PFSK-1 (cell line): ENCODE measurements at regions not wholly inside any gene's neighbourhood (a gene's known extent, or its start where the extent isn't known, plus 50 kb on each side); places are given as distances from the start of the nearest gene placed in this dataset.

Source experiments
- FOXP2 ChIP-seq: optimal IDR thresholded peaks from 2 replicates; pipeline ENCODE3; 2011; ENCODE audit warnings: borderline replicate concordance, control low read depth, inconsistent platforms; ENCODE audit not compliant: insufficient read depth; ENCODE audit errors: extremely low read length, extremely low read depth
- POLR2AphosphoS5 ChIP-seq: IDR thresholded peaks from 2 replicates; pipeline ENCODE4 v1.6.1; 2012; ENCODE audit warnings: low read depth, mild to moderate bottlenecking, control low read depth, low read length, moderate library complexity
- REST ChIP-seq, 2 experiments: IDR thresholded peaks; 2 replicates each; pipeline versions ENCODE4 v1.6.1 to v1.8.0; 2011 to 2012; ENCODE audit warnings: low read depth in 2 of 2, low read length in 2 of 2, control low read depth in 1 of 2, inconsistent platforms in 1 of 2, mild to moderate bottlenecking in 1 of 2, moderate library complexity in 1 of 2; ENCODE audit not compliant: insufficient read depth in 1 of 2
- SIN3A ChIP-seq: IDR thresholded peaks from 2 replicates; pipeline ENCODE4 v1.6.1; 2012; ENCODE audit warnings: mild to moderate bottlenecking, low read length, moderate library complexity, borderline replicate concordance; ENCODE audit not compliant: insufficient read depth
- TAF1 ChIP-seq: IDR thresholded peaks from 2 replicates; pipeline ENCODE4 v1.6.1; 2012; ENCODE audit warnings: low read length, control low read depth, borderline replicate concordance; ENCODE audit not compliant: insufficient read depth

- no peak for TF ChIP-seq REST (IDR thresholded peaks at IDR 0.05; ENCODE audit: insufficient read depth in 1 of 2, low read depth in 2 of 2, low read length in 2 of 2)
- TF ChIP-seq SIN3A = no peak
- no peak for TF ChIP-seq FOXP2
- TF ChIP-seq TAF1 = no peak
- TF ChIP-seq POLR2AphosphoS5 = no peak
Observed at GRCh38 chr6:137802408-137803182, 64.5 kb upstream of the TNFAIP3 start.

GRCh38 chr6:137804637-137805036 is 62.4 kb upstream of the TNFAIP3 start:
- TF ChIP-seq TAF1 (no peak), POLR2AphosphoS5 (no peak), SIN3A (no peak), REST (IDR thresholded peaks at IDR 0.05; ENCODE audit: insufficient read depth in 1 of 2, low read depth in 2 of 2, low read length in 2 of 2) (no peak), FOXP2 (no peak)

- TF ChIP-seq REST (IDR thresholded peaks at IDR 0.05; ENCODE audit: insufficient read depth in 1 of 2, low read depth in 2 of 2, low read length in 2 of 2) (no peak), POLR2AphosphoS5 (no peak), SIN3A (no peak), FOXP2 (no peak), TAF1 (no peak)
Observed at GRCh38 chr6:137805622-137806021, 61.4 kb upstream of the TNFAIP3 start.

- TF ChIP-seq REST (IDR thresholded peaks at IDR 0.05; ENCODE audit: insufficient read depth in 1 of 2, low read depth in 2 of 2, low read length in 2 of 2) = no peak
- no peak for TF ChIP-seq TAF1
- TF ChIP-seq FOXP2 = no peak
- no peak for TF ChIP-seq SIN3A
- TF ChIP-seq POLR2AphosphoS5 = no peak
Observed at GRCh38 chr6:137806914-137807682, 60.0 kb upstream of the TNFAIP3 start.
